Activated CD8-positive, alpha-beta memory T cell treated with anti-CD3 and anti-CD28 coated beads, Interleukin-2, amount 50 U/mL, for 1 hour (primary cell): ENCODE measurements at regions not wholly inside any gene's neighbourhood (a gene's known extent, or its start where the extent isn't known, plus 50 kb on each side); places are given as distances from the start of the nearest gene placed in this dataset.

Source experiments
- DNase-seq: peaks from one replicate; pipeline ENCODE4 v3.0.0-alpha.2; 2020; ENCODE audit errors: extremely low read depth

- DNase-seq, result no peak
These were observed 148.9 kb downstream of the EN1 start for GRCh38 chr2:118698564-118698963.

GRCh38 chr2:118697781-118698180, 149.7 kb downstream of the EN1 start:
- DNase-seq, result no peak

GRCh38 chr2:118696786-118697465, 150.5 kb downstream of the EN1 start:
- DNase-seq, result no peak

GRCh38 chr2:118693287-118693822, 154.1 kb downstream of the EN1 start:
- DNase-seq, result no peak

- DNase-seq, result no peak
These were observed 157.6 kb downstream of the EN1 start for GRCh38 chr2:118689874-118690273.

- DNase-seq, result no peak
These were observed 158.0 kb downstream of the EN1 start for GRCh38 chr2:118689456-118689855.

- DNase-seq, result no peak
These were observed 158.4 kb downstream of the EN1 start for GRCh38 chr2:118689033-118689432.

- DNase-seq, result no peak
These were observed 159.8 kb downstream of the EN1 start for GRCh38 chr2:118687698-118688097.

GRCh38 chr2:118687192-118687591, 160.3 kb downstream of the EN1 start:
- DNase-seq, result no peak

- DNase-seq, result no peak
These were observed 161.1 kb downstream of the EN1 start for GRCh38 chr2:118686346-118686745.

- no peak for DNase-seq
These were observed 164.0 kb downstream of the EN1 start for GRCh38 chr2:118683460-118683859.

GRCh38 chr2:118678985-118679384, 168.5 kb downstream of the EN1 start:
- DNase-seq, result no peak

GRCh38 chr2:118677546-118677945, 169.9 kb downstream of the EN1 start:
- DNase-seq, result no peak

GRCh38 chr2:118675531-118675930, 171.9 kb downstream of the EN1 start:
- no peak for DNase-seq

- no peak for DNase-seq
These were observed 174.8 kb downstream of the EN1 start for GRCh38 chr2:118672571-118673158.

GRCh38 chr2:118671701-118672454, 175.6 kb downstream of the EN1 start:
- no peak for DNase-seq

- DNase-seq, result no peak
These were observed 176.6 kb downstream of the EN1 start for GRCh38 chr2:118670838-118671237.

GRCh38 chr2:118670276-118670675, 177.2 kb downstream of the EN1 start:
- no peak for DNase-seq

GRCh38 chr2:118669654-118670053, 177.8 kb downstream of the EN1 start:
- DNase-seq, result no peak

GRCh38 chr2:118668431-118669424, 178.7 kb downstream of the EN1 start:
- DNase-seq, result no peak

- DNase-seq, result no peak
These were observed 179.5 kb downstream of the EN1 start for GRCh38 chr2:118667964-118668363.

- DNase-seq, result no peak
These were observed 180.1 kb downstream of the EN1 start for GRCh38 chr2:118667348-118667747.
